ENCODE measurements at regions not wholly inside any gene's neighbourhood (a gene's known extent, or its start where the extent isn't known, plus 50 kb on each side); places are given as distances from the start of the nearest gene placed in this dataset.

- peaks cover 3% of the 10 kb centered on the region for H3K9me3 Mint-ChIP-seq (ENCODE audit: insufficient read depth)
- intact Hi-C loops (cut with micrococcal nuclease): no loop called here
These were observed 327.5 kb upstream of the SLC16A7 start for GRCh38 chr12:59268295-59268809.

GRCh38 chr12:59260202-59260601, 335.6 kb upstream of the SLC16A7 start:
- intact Hi-C loops (cut with micrococcal nuclease): no loop called here
- Mint-ChIP-seq H3K27me3 (no peaks in the 10 kb centered on the region), H3K27ac (no peak overlapping the region), H3K4me1 (no peaks in the 10 kb centered on the region), H3K4me3 (no peak overlapping the region), H3K9me3 (ENCODE audit: insufficient read depth) (peaks cover 2% of the 10 kb centered on the region)
- POLR2A ChIA-PET: no interaction called here
- Histone ChIP-seq H3K9me3 (ENCODE audit: control extremely low read depth in 1 of 3, control insufficient read depth in 2 of 3, insufficient read depth in 1 of 3, low read length in 2 of 3) (peaks cover 0 to 1% (median 0%) of the 10 kb centered on the region in 3 donors), H3K79me2 (ENCODE audit: control insufficient read depth, insufficient read depth, low read length) (no peaks in the 10 kb centered on the region), H2AFZ (ENCODE audit: insufficient read depth, low read depth, low read length, poor library complexity, severe bottlenecking) (no peak overlapping the region), H3K27ac (ENCODE audit: low read length in 2 of 2) (no peak overlapping the region), H3K4me3 (ENCODE audit: control extremely low read depth in 1 of 5, extremely low read depth in 1 of 5, insufficient read depth in 1 of 5, low read depth in 2 of 5, low read length in 4 of 5) (no peak overlapping the region), H4K20me1 (ENCODE audit: control insufficient read depth, insufficient read depth, low read length, poor library complexity, severe bottlenecking) (no peaks in the 10 kb centered on the region), H3K4me1 (ENCODE audit: control insufficient read depth in 2 of 2, insufficient read depth in 2 of 2, low read length in 2 of 2) (no peaks in the 10 kb centered on the region), H3K9ac (ENCODE audit: low read length) (no peak overlapping the region), H3K36me3 (replicated peaks in 1 of 2; ENCODE audit: control extremely low read depth in 1 of 2, control insufficient read depth in 1 of 2, extremely low read depth in 1 of 2, insufficient read depth in 2 of 2, low read length in 1 of 2) (no peaks in the 10 kb centered on the region), H3K27me3 (replicated peaks in 1 of 4; ENCODE audit: control extremely low read depth in 1 of 4, control insufficient read depth in 3 of 4, insufficient read depth in 4 of 4, low read length in 3 of 4) (no peaks in the 10 kb centered on the region), H3K4me2 (replicated peaks; ENCODE audit: low read depth, low read length, poor library complexity, severe bottlenecking) (no peak overlapping the region)
- WGBS (ENCODE audit: insufficient coverage): no CpG with 5 or more reads among the region's 2 CpGs
- no peak for DNase-seq
- CTCF ChIA-PET: no interaction called here
- TF ChIP-seq CTCF (IDR thresholded peaks at IDR 0.05) (no peak), EZH2 (IDR thresholded peaks at IDR 0.05; ENCODE audit: borderline replicate concordance, insufficient read depth, low read depth, low read length, poor library complexity, severe bottlenecking) (no peak)
- no peak for ATAC-seq (ENCODE audit: low read depth)

More at GRCh38 chr12:59268295-59268809, 327.5 kb upstream of the SLC16A7 start:
- H3K27ac Mint-ChIP-seq: no peak overlapping the region
- no peak overlapping the region for H3K4me2 ChIP-seq (replicated peaks; ENCODE audit: low read depth, low read length, poor library complexity, severe bottlenecking)
- POLR2A ChIA-PET: no interaction called here
- DNase-seq: no peak
- H3K27me3 Mint-ChIP-seq: no peaks in the 10 kb centered on the region
- CTCF ChIA-PET: no interaction called here
- no peaks in the 10 kb centered on the region for H3K4me1 ChIP-seq (ENCODE audit: control insufficient read depth in 2 of 2, insufficient read depth in 2 of 2, low read length in 2 of 2)
- WGBS (ENCODE audit: insufficient coverage): 86% methylated on average over 2 of the region's 2 CpGs
- no peak for ATAC-seq (ENCODE audit: low read depth)
- H3K9me3 ChIP-seq (ENCODE audit: control extremely low read depth in 1 of 3, control insufficient read depth in 2 of 3, insufficient read depth in 1 of 3, low read length in 2 of 3): peaks cover 0 to 11% (median 0%) of the 10 kb centered on the region in 3 donors
- H3K4me1 Mint-ChIP-seq: no peaks in the 10 kb centered on the region
- no peaks in the 10 kb centered on the region for H4K20me1 ChIP-seq (ENCODE audit: control insufficient read depth, insufficient read depth, low read length, poor library complexity, severe bottlenecking)
- H3K79me2 ChIP-seq (ENCODE audit: control insufficient read depth, insufficient read depth, low read length): no peaks in the 10 kb centered on the region
- H2AFZ ChIP-seq (ENCODE audit: insufficient read depth, low read depth, low read length, poor library complexity, severe bottlenecking): no peak overlapping the region
- H3K4me3 Mint-ChIP-seq: no peak overlapping the region
- no peaks in the 10 kb centered on the region for H3K36me3 ChIP-seq (replicated peaks in 1 of 2; ENCODE audit: control extremely low read depth in 1 of 2, control insufficient read depth in 1 of 2, extremely low read depth in 1 of 2, insufficient read depth in 2 of 2, low read length in 1 of 2)
- no peak overlapping the region for H3K9ac ChIP-seq (ENCODE audit: low read length)
- no peak overlapping the region for H3K4me3 ChIP-seq (ENCODE audit: control extremely low read depth in 1 of 5, extremely low read depth in 1 of 5, insufficient read depth in 1 of 5, low read depth in 2 of 5, low read length in 4 of 5)
- H3K27ac ChIP-seq (ENCODE audit: low read length in 2 of 2): no peak overlapping the region
- H3K27me3 ChIP-seq (replicated peaks in 1 of 4; ENCODE audit: control extremely low read depth in 1 of 4, control insufficient read depth in 3 of 4, insufficient read depth in 4 of 4, low read length in 3 of 4): no peaks in the 10 kb centered on the region
- no peak for TF ChIP-seq EZH2 (IDR thresholded peaks at IDR 0.05; ENCODE audit: borderline replicate concordance, insufficient read depth, low read depth, low read length, poor library complexity, severe bottlenecking)
- TF ChIP-seq CTCF (IDR thresholded peaks at IDR 0.05): no peak

Measured in B cell (primary cell).